Adrenal gland (tissue), 9 donors: ENCODE measurements at regions not wholly inside any gene's neighbourhood (a gene's known extent, or its start where the extent isn't known, plus 50 kb on each side); places are given as distances from the start of the nearest gene placed in this dataset.

ENCODE experiments used
- DNase-seq, 7 donors: peaks; one replicate each; pipeline ENCODE4 v3.0.0-alpha.2; 2019 to 2020
- H3K27ac ChIP-seq, 5 donors: fragments of 200-600 bp; sonication (generic) in 4 of 5; 1 replicate in 3 of 5; 2 replicates in 2 of 5; pipeline versions ENCODE4 v1.5.1 to v1.8.0; 2016 to 2020; ENCODE audit warnings: mild to moderate bottlenecking in 1 of 5
- H3K27me3 ChIP-seq: fragments of 200-600 bp; 2 replicates; pipeline ENCODE4 v1.8.0; 2021
- H3K36me3 ChIP-seq, 2 donors: fragments of 200-600 bp; replicated peaks in 1 of 2; 1 replicate in 1 of 2; 2 replicates in 1 of 2; pipeline versions ENCODE4 v1.5.1 to v1.8.0; 2018 to 2022
- H3K4me1 ChIP-seq, 2 donors: fragments of 200-600 bp; replicated peaks in 1 of 2; 1 replicate in 1 of 2; 2 replicates in 1 of 2; pipeline versions ENCODE4 v1.5.1 to v1.8.0; 2018 to 2021
- H3K4me3 ChIP-seq, 4 donors: fragments of 200-600 bp; sonication (generic) in 3 of 4; one replicate each; pipeline ENCODE4 v1.5.1; 2016 to 2018
- H3K9me3 ChIP-seq, 3 donors: fragments of 200-600 bp; sonication (generic) in 1 of 3; replicated peaks in 1 of 3; 1 replicate in 2 of 3; 2 replicates in 1 of 3; pipeline versions ENCODE4 v1.5.1 to v1.8.0; 2016 to 2021
- POLR2A ChIP-seq, 2 donors: fragments of 450-650 bp; IDR thresholded peaks; one replicate each; pipeline ENCODE4 v1.6.1; 2017; ENCODE audit warnings: antibody characterized with exemption in 2 of 2, mild to moderate bottlenecking in 2 of 2, moderate library complexity in 1 of 2
- whole genome bisulfite sequencing, 4 donors: extraction: QIAGEN DNeasy Blood & Tissue Kit in 2 of 4; methylation state at CpG; one replicate each; pipeline versions ENCODE4 v1.1.5 to v1.1.7; 2013 to 2017; 5-methylcytosine and 5-hydroxymethylcytosine counted together
- intact Hi-C, 2 donors: fragments of 100-400 bp; cut with DNase I; formaldehyde crosslinking; loops; one replicate each; pipeline versions ENCODE4 v1.14.1 to v1.15.0; 2022 to 2023
- TF ChIP-seq, protein P1 (sequence below), 6 experiments: fragments of 450-650 bp in 4 of 6; fragments of 200-600 bp in 2 of 6; sonication (generic) in 1 of 6; IDR thresholded peaks; 1 replicate in 5 of 6; 2 replicates in 1 of 6; pipeline versions ENCODE4 v1.5.1 to v1.8.0; 2016 to 2021; ENCODE audit warnings: antibody characterized with exemption in 6 of 6, mild to moderate bottlenecking in 2 of 6, moderate library complexity in 1 of 6
- donor health status: healthy with polysubstance abuse.
- donor health status: Bipolar disorder and iron deficiency.
- donor health status: DM: yes; HTN: yes; CAD: no.
- donor health status: DM: no; HTN: no; CAD: no.
- donor health status: DM: no; HTN: no; CAD: no.

GRCh38 chr5:124552526-124552925 lies 193.9 kb downstream of the ZNF608 start:
- no peak overlapping the region for H3K27ac ChIP-seq
- no peaks in the 10 kb centered on the region for H3K4me1 ChIP-seq
- H3K9me3 ChIP-seq, result no peaks in the 10 kb centered on the region
- H3K4me3 ChIP-seq, result no peak overlapping the region
- H3K27me3 ChIP-seq, result no peaks in the 10 kb centered on the region
- WGBS, 4 donors, result 94 to 98% (median 96%) methylated on average over 4 of the region's 4 CpGs
- H3K36me3 ChIP-seq, result no peaks in the 10 kb centered on the region
- intact Hi-C loops, result no loop called here
- TF ChIP-seq, protein P1, sequence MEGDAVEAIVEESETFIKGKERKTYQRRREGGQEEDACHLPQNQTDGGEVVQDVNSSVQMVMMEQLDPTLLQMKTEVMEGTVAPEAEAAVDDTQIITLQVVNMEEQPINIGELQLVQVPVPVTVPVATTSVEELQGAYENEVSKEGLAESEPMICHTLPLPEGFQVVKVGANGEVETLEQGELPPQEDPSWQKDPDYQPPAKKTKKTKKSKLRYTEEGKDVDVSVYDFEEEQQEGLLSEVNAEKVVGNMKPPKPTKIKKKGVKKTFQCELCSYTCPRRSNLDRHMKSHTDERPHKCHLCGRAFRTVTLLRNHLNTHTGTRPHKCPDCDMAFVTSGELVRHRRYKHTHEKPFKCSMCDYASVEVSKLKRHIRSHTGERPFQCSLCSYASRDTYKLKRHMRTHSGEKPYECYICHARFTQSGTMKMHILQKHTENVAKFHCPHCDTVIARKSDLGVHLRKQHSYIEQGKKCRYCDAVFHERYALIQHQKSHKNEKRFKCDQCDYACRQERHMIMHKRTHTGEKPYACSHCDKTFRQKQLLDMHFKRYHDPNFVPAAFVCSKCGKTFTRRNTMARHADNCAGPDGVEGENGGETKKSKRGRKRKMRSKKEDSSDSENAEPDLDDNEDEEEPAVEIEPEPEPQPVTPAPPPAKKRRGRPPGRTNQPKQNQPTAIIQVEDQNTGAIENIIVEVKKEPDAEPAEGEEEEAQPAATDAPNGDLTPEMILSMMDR (IDR thresholded peaks at IDR 0.05), result no peak
- TF ChIP-seq POLR2A (IDR thresholded peaks at IDR 0.05), result no peak
- DNase-seq, result no peak

- Histone ChIP-seq H3K4me1 (no peaks in the 10 kb centered on the region), H3K27ac (no peak overlapping the region), H3K36me3 (no peaks in the 10 kb centered on the region), H3K27me3 (no peaks in the 10 kb centered on the region), H3K9me3 (no peaks in the 10 kb centered on the region), H3K4me3 (no peak overlapping the region)
- TF ChIP-seq POLR2A (IDR thresholded peaks at IDR 0.05), result no peak
- TF ChIP-seq, protein P1 (IDR thresholded peaks at IDR 0.05), result no peak
- intact Hi-C loops, result no loop called here
- no peak for DNase-seq
Observed at GRCh38 chr5:124551939-124552279, 194.5 kb downstream of the ZNF608 start.

GRCh38 chr5:124550731-124551130 lies 195.7 kb downstream of the ZNF608 start:
- Histone ChIP-seq H3K36me3 (no peaks in the 10 kb centered on the region), H3K4me1 (no peaks in the 10 kb centered on the region), H3K4me3 (no peak overlapping the region), H3K9me3 (no peaks in the 10 kb centered on the region), H3K27ac (no peak overlapping the region), H3K27me3 (no peaks in the 10 kb centered on the region)
- intact Hi-C loops, result no loop called here
- DNase-seq, result peak in 3 of 7 donors; percentile 18 to 32 (median 24)
- TF ChIP-seq, protein P1 (IDR thresholded peaks at IDR 0.05), result no peak
- TF ChIP-seq POLR2A (IDR thresholded peaks at IDR 0.05), result no peak
- WGBS, 4 donors, result 33 to 45% (median 39%) methylated on average over 3 of the region's 3 CpGs

GRCh38 chr5:124549891-124550436 lies 196.5 kb downstream of the ZNF608 start:
- Histone ChIP-seq H3K27ac (no peak overlapping the region), H3K36me3 (no peaks in the 10 kb centered on the region), H3K4me3 (no peak overlapping the region), H3K9me3 (no peaks in the 10 kb centered on the region), H3K27me3 (no peaks in the 10 kb centered on the region), H3K4me1 (no peaks in the 10 kb centered on the region)
- intact Hi-C loops, result no loop called here
- TF ChIP-seq POLR2A (IDR thresholded peaks at IDR 0.05), result no peak
- TF ChIP-seq, protein P1 (IDR thresholded peaks at IDR 0.05), result no peak
- WGBS, 4 donors, result 91 to 95% (median 91%) methylated on average over 4 of the region's 4 CpGs
- DNase-seq, result no peak
